Effector memory CD8-positive, alpha-beta T cell (primary cell): ENCODE measurements at regions not wholly inside any gene's neighbourhood (a gene's known extent, or its start where the extent isn't known, plus 50 kb on each side); places are given as distances from the start of the nearest gene placed in this dataset.

Experiments used
- ATAC-seq: fragments of 150-1000 bp; cut with Tn5 transposase; replicated peaks from 2 replicates; pipeline ENCODE4 v1.10.0; 2021; ENCODE audit warnings: mild to moderate bottlenecking, moderate library complexity
- DNase-seq, 3 experiments: peaks; one replicate each; pipeline ENCODE4 v3.0.0; 2021
- H3K27ac Mint-ChIP-seq, 2 donors: one replicate each; pipeline ENCODE4 v1.8.0; 2022; ENCODE audit warnings: mild to moderate bottlenecking in 2 of 2, mixed read lengths in 2 of 2, moderate library complexity in 2 of 2
- H3K27me3 Mint-ChIP-seq, 2 donors: one replicate each; pipeline ENCODE4 v1.8.0; 2022; ENCODE audit warnings: mixed read lengths in 2 of 2
- H3K36me3 Mint-ChIP-seq: one replicate; pipeline ENCODE4 v1.8.0; 2022; ENCODE audit warnings: mild to moderate bottlenecking, moderate library complexity, mixed read lengths; ENCODE audit not compliant: insufficient read depth
- H3K4me1 Mint-ChIP-seq, 2 donors: one replicate each; pipeline ENCODE4 v1.8.0; 2022; ENCODE audit warnings: low read depth in 2 of 2, mixed read lengths in 2 of 2
- H3K4me3 Mint-ChIP-seq, 2 donors: one replicate each; pipeline ENCODE4 v1.8.0; 2022; ENCODE audit warnings: mild to moderate bottlenecking in 2 of 2, mixed read lengths in 2 of 2, moderate library complexity in 2 of 2
- H3K9me3 Mint-ChIP-seq, 2 donors: one replicate each; pipeline ENCODE4 v1.8.0; 2022; ENCODE audit warnings: mixed read lengths in 2 of 2

DNA sequence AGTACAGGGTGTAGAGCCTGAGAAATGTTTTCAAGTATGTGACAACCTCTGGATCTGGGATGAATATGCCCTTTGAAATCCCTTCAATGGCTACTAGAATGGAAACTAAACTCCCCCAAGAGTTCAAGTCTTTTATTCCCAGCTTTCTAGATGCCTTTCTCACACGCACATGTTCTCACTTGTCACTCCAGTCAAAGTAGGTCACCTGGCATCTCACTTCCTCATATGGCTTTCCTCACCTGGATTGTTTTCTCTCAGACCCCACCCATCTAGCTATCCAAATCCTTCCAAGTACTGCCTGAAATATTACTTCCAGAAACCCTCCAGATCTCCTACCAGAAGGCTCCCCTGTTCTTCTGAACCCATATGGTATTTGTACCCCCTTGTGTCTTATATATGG is 615.4 kb upstream of the KLF4 start:
- Mint-ChIP-seq H3K4me1 (no peaks in the 10 kb centered on the region), H3K27ac (no peak overlapping the region)

DNA sequence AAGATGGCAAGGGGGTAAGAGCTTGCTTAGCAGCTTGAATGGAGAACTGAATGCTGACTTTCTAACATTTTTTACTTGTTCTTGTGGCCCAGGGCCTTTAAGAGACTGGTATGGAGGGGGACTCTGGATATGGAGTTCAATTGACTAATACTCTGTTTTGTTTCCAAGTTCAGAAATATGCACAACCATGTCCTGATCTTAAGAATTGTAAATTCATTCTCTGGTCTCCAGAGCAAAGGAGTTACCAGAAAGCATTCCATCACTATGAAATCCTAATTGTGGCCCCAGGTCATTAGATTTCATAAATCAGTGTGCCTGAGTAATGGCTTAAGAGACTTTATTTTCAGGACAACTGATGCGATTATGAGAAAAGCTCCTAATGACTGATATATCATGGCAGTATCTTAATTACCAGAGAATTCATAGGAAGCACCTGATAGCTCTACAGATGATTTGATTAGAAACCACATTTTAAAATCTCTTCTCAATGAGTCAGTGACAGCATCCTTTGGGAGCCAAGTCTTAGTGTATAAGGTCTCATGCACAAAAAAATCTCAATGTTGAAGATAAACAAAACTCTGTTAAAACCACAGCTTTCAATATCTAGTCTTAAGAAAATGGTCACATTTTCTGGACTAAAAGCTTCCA is 613.6 kb upstream of the KLF4 start:
- H3K27ac Mint-ChIP-seq = no peak overlapping the region
- no peak for ATAC-seq
- DNase-seq = no peak

More for the DNA sequence above, 615.4 kb upstream of the KLF4 start:
- ATAC-seq (no peak), DNase-seq (no peak)
- no peaks in the 10 kb centered on the region for H3K36me3 Mint-ChIP-seq
- H3K9me3 Mint-ChIP-seq = peaks cover 14 to 18% of the 10 kb centered on the region in 2 donors
- peaks cover 0 to 7% of the 10 kb centered on the region in 2 donors for H3K27me3 Mint-ChIP-seq
- no peak overlapping the region for H3K4me3 Mint-ChIP-seq

DNA sequence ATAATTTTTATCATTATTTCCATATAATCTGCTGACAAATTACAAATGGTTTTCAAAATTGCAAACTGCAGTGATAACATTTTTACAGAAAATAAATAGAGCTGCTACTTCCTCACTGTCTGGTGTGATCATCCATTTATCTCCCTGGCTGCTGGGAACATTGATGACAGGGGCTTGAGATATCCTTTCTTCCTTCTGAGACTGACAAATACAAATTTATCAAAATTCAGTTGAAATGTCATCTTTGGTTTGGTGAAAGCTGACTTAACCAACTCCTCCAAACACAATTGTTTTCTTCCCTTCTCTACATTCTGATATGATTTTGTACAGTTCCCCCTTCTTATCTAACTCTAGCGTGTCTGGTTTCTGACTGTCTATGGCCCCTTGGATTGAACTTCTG is 611.8 kb upstream of the KLF4 start:
- H3K4me1 Mint-ChIP-seq = no peaks in the 10 kb centered on the region
- no peak for ATAC-seq
- H3K4me3 Mint-ChIP-seq = no peak overlapping the region
- H3K9me3 Mint-ChIP-seq = peaks cover 13 to 24% of the 10 kb centered on the region in 2 donors
- H3K27me3 Mint-ChIP-seq = peaks cover 0 to 7% of the 10 kb centered on the region in 2 donors
- no peak for DNase-seq
- no peaks in the 10 kb centered on the region for H3K36me3 Mint-ChIP-seq
- no peak overlapping the region for H3K27ac Mint-ChIP-seq

More for the DNA sequence above, 613.6 kb upstream of the KLF4 start:
- H3K9me3 Mint-ChIP-seq = peaks cover 13 to 18% of the 10 kb centered on the region in 2 donors
- no peak overlapping the region for H3K4me3 Mint-ChIP-seq
- H3K36me3 Mint-ChIP-seq = no peaks in the 10 kb centered on the region
- H3K27me3 Mint-ChIP-seq = peaks cover 0 to 7% of the 10 kb centered on the region in 2 donors
- no peaks in the 10 kb centered on the region for H3K4me1 Mint-ChIP-seq

DNA sequence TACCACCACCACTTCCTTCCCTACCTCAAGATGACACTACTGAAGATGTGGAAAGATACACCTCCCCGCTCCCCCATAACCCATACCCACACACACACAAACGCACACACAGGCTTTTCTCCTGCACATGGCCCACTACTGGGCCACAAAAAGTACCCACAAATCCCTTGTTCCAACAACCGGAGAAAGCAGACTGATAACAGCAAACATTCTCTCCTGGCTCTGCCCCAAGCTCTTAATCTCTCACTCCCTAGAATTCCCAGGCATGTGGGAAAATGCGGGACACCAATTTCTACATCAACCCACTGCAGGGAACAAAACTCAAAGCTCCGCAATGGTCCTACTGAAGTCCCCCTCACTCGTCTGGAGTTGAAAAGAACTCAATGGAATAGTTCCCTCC is 611.0 kb upstream of the KLF4 start:
- no peak overlapping the region for H3K27ac Mint-ChIP-seq
- ATAC-seq = no peak

DNA sequence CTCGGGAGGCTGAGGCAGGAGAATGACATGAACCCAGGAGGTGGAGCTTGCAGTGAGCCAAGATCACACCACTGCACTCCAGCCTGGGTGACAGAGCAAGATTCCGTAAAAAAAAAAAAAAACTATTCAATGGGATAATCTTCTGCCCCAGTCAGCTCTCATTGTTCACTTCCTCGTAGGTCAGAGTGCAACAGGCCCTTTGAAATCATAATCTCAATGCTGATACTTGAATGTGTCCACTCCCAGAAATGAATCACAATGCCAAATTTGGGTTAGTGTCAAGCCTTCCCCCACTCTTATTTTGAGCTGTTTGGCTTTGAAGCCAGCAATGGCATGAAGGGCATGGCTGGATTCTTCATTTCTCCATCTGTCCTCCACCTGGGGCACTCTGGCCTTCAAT is 610.3 kb upstream of the KLF4 start:
- DNase-seq (no peak), ATAC-seq (no peak)
- H3K36me3 Mint-ChIP-seq = no peaks in the 10 kb centered on the region
- no peak overlapping the region for H3K4me3 Mint-ChIP-seq
- H3K4me1 Mint-ChIP-seq = no peaks in the 10 kb centered on the region
- H3K27ac Mint-ChIP-seq = no peak overlapping the region
- peaks cover 13 to 24% of the 10 kb centered on the region in 2 donors for H3K9me3 Mint-ChIP-seq
- H3K27me3 Mint-ChIP-seq = peaks cover 0 to 7% of the 10 kb centered on the region in 2 donors

More for the DNA sequence above, 611.0 kb upstream of the KLF4 start:
- DNase-seq = no peak
- H3K4me1 Mint-ChIP-seq = no peaks in the 10 kb centered on the region
- peaks cover 13 to 24% of the 10 kb centered on the region in 2 donors for H3K9me3 Mint-ChIP-seq
- H3K36me3 Mint-ChIP-seq = no peaks in the 10 kb centered on the region
- H3K27me3 Mint-ChIP-seq = peaks cover 0 to 7% of the 10 kb centered on the region in 2 donors
- no peak overlapping the region for H3K4me3 Mint-ChIP-seq

DNA sequence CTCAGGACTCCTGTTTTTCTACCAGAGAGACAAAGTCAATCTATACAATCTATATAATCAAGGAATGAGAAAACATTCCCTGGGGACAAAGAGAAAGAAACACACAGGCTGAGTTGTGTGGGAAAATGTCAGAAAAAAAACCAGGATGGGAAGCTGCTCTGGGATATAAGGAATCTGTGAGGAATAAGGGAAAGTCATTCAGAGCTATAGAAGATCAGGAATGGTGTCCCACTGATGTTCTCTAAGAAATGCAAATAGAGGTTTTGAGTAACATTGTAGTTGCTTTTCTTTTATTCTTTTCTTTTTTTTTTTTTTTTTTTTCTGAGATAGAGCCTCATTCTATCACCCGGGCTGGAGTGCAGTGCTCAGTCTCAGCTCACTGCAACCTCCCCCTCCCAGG is 605.9 kb upstream of the KLF4 start:
- Mint-ChIP-seq H3K4me3 (no peak overlapping the region), H3K4me1 (no peaks in the 10 kb centered on the region), H3K27me3 (peaks cover 0 to 2% of the 10 kb centered on the region in 2 donors), H3K27ac (no peak overlapping the region), H3K9me3 (peaks cover 10 to 18% of the 10 kb centered on the region in 2 donors), H3K36me3 (no peaks in the 10 kb centered on the region)
- ATAC-seq (no peak), DNase-seq (no peak)

DNA sequence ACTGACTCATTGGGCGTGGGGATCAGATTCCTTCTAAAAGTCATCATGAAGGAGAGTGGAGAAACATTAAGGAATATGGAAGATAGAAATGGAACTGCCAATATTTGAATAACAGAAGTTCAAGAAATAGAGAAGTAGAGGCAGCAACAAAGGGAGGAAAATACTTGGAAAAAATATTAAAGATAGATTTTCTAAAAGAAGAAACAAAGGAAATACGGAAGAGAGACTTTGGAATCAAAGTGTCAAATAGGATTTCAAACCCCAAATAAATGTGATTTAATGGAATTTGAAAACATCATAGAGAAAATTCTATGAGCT is 605.1 kb upstream of the KLF4 start:
- Mint-ChIP-seq H3K4me3 (no peak overlapping the region), H3K36me3 (no peaks in the 10 kb centered on the region), H3K27ac (no peak overlapping the region), H3K9me3 (peaks cover 13 to 19% of the 10 kb centered on the region in 2 donors), H3K27me3 (no peaks in the 10 kb centered on the region), H3K4me1 (no peaks in the 10 kb centered on the region)
- DNase-seq (no peak), ATAC-seq (no peak)

DNA sequence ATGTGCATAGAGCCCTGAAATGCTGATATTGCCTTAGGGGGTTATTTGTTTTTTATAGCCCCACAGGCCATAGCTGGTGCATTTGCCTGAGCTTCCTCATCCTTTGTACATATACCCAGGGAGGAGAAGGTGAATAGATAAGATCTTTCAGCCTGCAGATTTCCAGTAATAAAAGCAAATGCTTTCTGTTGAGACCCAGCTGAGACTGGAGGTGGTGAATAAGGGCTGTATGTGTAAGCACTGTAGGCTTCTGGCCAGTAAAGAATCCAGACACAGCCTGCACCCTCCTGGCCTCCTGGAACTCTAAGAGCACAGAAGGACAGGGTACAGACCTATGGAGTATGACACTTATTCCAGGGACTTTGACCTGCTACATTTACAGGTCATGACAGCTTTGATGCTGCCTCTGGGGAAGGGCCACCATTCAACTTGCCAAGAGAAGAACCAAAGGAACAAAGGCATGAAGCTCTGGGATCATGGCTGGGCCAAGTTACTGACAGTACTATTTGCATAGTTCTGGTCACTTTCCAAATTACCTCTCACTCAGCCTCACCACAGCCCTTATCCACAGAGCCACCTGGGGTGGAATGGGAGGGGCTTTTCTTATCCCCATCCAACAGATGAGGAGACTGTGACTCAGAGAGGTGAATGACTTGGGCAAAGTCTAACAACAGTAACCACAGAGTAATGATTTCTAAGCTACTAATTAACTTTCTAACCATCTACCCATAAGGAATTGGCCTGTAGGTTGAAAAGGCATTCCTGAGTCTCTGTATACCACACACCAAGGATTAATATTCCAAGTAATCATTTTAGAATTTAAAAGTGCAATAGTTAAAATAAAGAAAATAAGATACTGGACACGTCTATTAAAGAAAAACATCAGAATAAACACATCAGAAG is 604.5 kb upstream of the KLF4 start:
- no peaks in the 10 kb centered on the region for H3K4me1 Mint-ChIP-seq

DNA sequence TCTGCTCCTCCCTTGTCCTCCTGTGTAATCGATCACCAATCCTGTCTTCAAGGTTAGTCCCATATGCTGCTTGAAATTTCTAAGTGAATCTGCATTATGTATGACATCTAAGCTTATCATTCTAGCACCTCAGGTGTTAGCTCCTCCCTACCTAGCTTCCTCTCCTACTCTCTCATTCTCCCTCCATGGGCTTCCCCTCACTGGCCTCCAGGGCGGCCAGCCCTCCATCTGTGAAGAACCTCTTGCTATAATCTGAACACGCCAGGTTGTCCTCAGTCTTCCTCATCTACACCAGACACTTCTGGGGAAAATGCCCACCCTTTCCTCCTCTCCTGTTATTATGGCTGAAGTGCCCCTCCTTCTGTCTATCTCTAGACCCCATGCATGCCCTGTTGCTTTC is 599.3 kb upstream of the KLF4 start:
- Mint-ChIP-seq H3K4me1 (no peaks in the 10 kb centered on the region), H3K27ac (no peak overlapping the region), H3K27me3 (no peaks in the 10 kb centered on the region), H3K36me3 (no peaks in the 10 kb centered on the region), H3K4me3 (no peak overlapping the region), H3K9me3 (peaks cover 24 to 25% of the 10 kb centered on the region in 2 donors)
- DNase-seq = no peak
- ATAC-seq = no peak

More for the DNA sequence above, 604.5 kb upstream of the KLF4 start:
- DNase-seq (no peak), ATAC-seq (no peak)
- no peaks in the 10 kb centered on the region for H3K27me3 Mint-ChIP-seq
- peaks cover 18 to 25% of the 10 kb centered on the region in 2 donors for H3K9me3 Mint-ChIP-seq
- no peaks in the 10 kb centered on the region for H3K36me3 Mint-ChIP-seq
- no peak overlapping the region for H3K4me3 Mint-ChIP-seq
- no peak overlapping the region for H3K27ac Mint-ChIP-seq

DNA sequence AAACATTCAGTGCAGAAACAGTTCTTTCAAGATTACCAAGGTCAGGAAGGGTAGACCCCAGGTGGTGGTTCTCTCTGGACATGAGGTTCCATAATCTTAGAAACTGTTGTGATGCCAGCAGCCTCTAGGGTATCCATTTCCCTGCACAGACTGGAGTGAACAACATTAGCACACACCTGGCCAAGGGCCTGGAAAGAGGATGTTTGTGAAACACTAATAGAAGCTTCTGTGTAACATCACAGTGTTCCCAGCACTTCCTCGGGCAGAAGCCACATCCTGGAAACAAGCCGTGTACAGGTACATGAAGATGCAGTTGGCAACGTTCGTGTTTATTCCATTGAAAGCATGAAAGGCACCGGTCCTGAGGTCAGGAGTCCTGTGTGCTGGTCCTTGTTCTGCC is 598.2 kb upstream of the KLF4 start:
- H3K4me1 Mint-ChIP-seq = no peaks in the 10 kb centered on the region
- peaks cover 3% of the 10 kb centered on the region for H3K36me3 Mint-ChIP-seq
- ATAC-seq (no peak), DNase-seq (no peak)
- H3K4me3 Mint-ChIP-seq = no peak overlapping the region
- H3K9me3 Mint-ChIP-seq = peaks cover 29% of the 10 kb centered on the region in 2 donors
- H3K27me3 Mint-ChIP-seq = no peaks in the 10 kb centered on the region
- no peak overlapping the region for H3K27ac Mint-ChIP-seq

DNA sequence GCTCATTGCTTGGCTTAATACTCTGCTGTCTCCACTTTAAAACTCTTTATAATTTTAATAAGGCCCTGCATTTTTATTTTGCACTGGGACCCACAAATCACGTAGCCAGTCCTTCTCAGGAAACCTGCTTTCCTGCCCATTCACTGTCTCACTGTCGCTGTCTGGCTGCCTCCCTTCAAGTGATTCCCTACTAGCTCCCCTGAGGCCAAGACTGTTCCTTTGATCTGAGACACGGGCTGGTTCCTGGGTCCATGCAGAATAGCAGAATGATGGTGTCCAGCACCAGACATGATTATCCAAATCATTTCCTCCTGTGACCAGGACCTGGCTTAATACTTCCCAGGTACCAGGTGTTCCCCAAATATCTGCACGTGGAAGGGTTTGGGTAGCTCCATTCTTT is 597.1 kb upstream of the KLF4 start:
- no peaks in the 10 kb centered on the region for H3K4me1 Mint-ChIP-seq
- no peak overlapping the region for H3K27ac Mint-ChIP-seq
- H3K9me3 Mint-ChIP-seq = peaks cover 29 to 30% of the 10 kb centered on the region in 2 donors
- H3K27me3 Mint-ChIP-seq = no peaks in the 10 kb centered on the region
- DNase-seq = no peak
- H3K36me3 Mint-ChIP-seq = peaks cover 3% of the 10 kb centered on the region
- no peak overlapping the region for H3K4me3 Mint-ChIP-seq
- no peak for ATAC-seq

DNA sequence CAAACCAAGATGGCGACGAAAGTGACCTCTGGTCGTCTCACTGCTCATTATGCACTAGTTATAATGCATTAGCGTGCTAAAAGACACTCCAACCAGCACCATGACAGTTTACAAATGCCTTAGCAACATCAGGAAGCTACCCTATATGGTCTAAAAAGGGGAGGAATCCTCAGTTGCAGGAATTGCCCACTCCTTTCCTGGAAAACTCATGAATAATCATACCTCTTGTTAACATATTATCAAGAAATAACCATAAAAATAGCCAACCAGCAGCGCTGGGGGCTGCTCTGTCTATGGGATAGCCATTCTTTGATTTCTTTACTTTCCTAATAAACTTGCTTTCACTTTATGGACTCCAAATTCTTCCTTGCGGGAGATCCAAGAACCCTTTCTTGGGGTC is 595.7 kb upstream of the KLF4 start:
- no peak for ATAC-seq
- peaks cover 3% of the 10 kb centered on the region for H3K36me3 Mint-ChIP-seq
- H3K9me3 Mint-ChIP-seq = peaks cover 24 to 26% of the 10 kb centered on the region in 2 donors
- no peak for DNase-seq
- H3K4me1 Mint-ChIP-seq = no peaks in the 10 kb centered on the region
- no peak overlapping the region for H3K27ac Mint-ChIP-seq
- no peak overlapping the region for H3K4me3 Mint-ChIP-seq
- H3K27me3 Mint-ChIP-seq = no peaks in the 10 kb centered on the region

DNA sequence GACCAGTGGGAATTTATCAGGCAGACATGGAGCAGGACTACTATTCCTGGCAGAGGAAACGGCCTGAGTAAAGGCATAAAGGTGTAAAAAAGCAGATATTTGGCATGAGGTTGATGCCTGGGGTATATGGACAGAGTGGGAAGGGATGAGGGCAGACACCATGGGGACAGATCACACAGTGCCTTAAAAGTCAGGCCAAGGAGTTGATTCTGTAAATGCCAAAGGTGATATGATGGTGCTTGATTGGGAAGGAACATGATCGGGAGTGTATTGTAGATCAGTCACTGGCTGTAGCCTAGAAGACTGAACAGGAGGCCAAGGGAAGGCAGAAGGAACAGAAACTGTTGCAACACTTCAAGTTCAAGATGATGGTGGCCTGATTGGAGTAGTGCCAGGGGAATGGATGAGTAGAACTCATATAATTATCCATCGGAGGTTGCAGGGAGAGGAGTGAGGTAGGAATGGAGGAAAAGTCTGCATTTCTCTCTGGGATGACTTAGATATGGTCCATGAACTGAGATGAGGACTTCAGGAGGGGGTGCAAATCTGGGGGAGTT is 594.3 kb upstream of the KLF4 start:
- DNase-seq (no peak), ATAC-seq (no peak)
- Mint-ChIP-seq H3K36me3 (peaks cover 3% of the 10 kb centered on the region), H3K27ac (no peak overlapping the region), H3K4me3 (no peak overlapping the region), H3K4me1 (no peaks in the 10 kb centered on the region), H3K27me3 (no peaks in the 10 kb centered on the region), H3K9me3 (peaks cover 15 to 20% of the 10 kb centered on the region in 2 donors)
